Psoas muscle (tissue), 7 donors: ENCODE measurements at regions not wholly inside any gene's neighbourhood (a gene's known extent, or its start where the extent isn't known, plus 50 kb on each side); places are given as distances from the start of the nearest gene placed in this dataset.
"Not testable (repeated sequence)": the region's sequence is repeated elsewhere in the genome, so short reads cannot be mapped to it uniquely, and the experiment has no call there.

ENCODE experiments used
- ATAC-seq, 4 donors: fragments of 200-7000 bp; cut with Tn5 transposase; one replicate each; pipeline ENCODE4 v1.9.1; 2020; ENCODE audit warnings: moderate library complexity in 3 of 4, mild to moderate bottlenecking in 2 of 4
- DNase-seq, 2 donors: peaks; one replicate each; pipeline ENCODE4 v3.0.0-alpha.2; 2020
- H3K27ac ChIP-seq: fragments of 200-600 bp; one replicate; pipeline ENCODE4 v1.8.0; 2022
- H3K27me3 ChIP-seq, 3 donors: fragments of 200-600 bp in 1 of 3; one replicate each; pipeline versions ENCODE4 v1.6.1 to v1.8.0; 2013 to 2022; ENCODE audit warnings: low read length in 2 of 3, mild to moderate bottlenecking in 2 of 3, moderate library complexity in 1 of 3; ENCODE audit not compliant: insufficient read depth in 3 of 3
- H3K36me3 ChIP-seq, 2 donors: fragments of 200-600 bp in 1 of 2; one replicate each; pipeline versions ENCODE4 v1.6.1 to v1.8.0; 2013 to 2022; ENCODE audit warnings: low read depth in 1 of 2, mild to moderate bottlenecking in 1 of 2, moderate library complexity in 1 of 2; ENCODE audit not compliant: insufficient read depth in 1 of 2
- H3K4me1 ChIP-seq: fragments of 200-600 bp; one replicate; pipeline ENCODE4 v1.8.0; 2022
- H3K4me3 ChIP-seq: fragments of 200-600 bp; one replicate; pipeline ENCODE4 v1.8.0; 2022; ENCODE audit warnings: mild to moderate bottlenecking
- H3K9me3 ChIP-seq: fragments of 200-600 bp; one replicate; pipeline ENCODE4 v1.8.0; 2022
- whole genome bisulfite sequencing, 3 donors: extraction: QIAGEN DNeasy Blood & Tissue Kit; methylation state at CpG; one replicate each; pipeline versions ENCODE4 v1.1.6 to v1.1.7; 2013; 5-methylcytosine and 5-hydroxymethylcytosine counted together
- intact Hi-C, 2 donors: fragments of 100-400 bp; cut with DNase I; formaldehyde crosslinking; loops; one replicate each; pipeline versions ENCODE4 v1.11.0 to v1.14.2; 2022
- TF ChIP-seq, protein P1 (sequence below): fragments of 200-600 bp; IDR thresholded peaks from one replicate; pipeline ENCODE4 v1.8.0; 2022; ENCODE audit warnings: antibody characterized with exemption
- donor health status: healthy with polysubstance abuse.
- donor health status: DM: no; HTN: no; CAD: no; lungs with moderate emphysema.
- donor health status: Bipolar disorder and iron deficiency.
- donor health status: healthy.
- donor health status: DM: yes; HTN: yes; CAD: no.
- donor health status: DM: no; HTN: no; CAD: no.
- donor health status: DM: yes; HTN: yes; CAD: no.

DNA sequence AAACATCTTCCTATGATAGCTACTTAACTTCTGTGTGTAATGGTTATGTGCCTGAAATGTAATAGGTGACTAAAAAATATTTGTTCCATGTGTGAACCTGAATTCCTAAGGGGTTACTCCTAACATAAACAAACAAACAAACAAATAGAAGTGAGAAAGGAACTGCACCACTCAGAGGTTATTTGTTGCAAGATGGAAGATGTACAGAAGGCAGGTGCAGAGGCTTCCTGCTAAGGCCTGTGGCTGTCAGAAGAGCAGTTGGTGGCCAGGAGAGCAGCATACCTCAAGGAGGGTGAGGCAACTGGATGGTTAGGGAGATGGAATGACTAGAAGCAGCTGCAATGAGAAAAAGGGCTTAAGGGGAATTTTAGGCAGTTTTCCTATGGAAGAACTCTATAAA lies 940.6 kb downstream of the TTLL7 start:
- no peak for DNase-seq
- Histone ChIP-seq H3K9me3 (no peaks in the 10 kb centered on the region), H3K36me3 (no peaks in the 10 kb centered on the region), H3K4me1 (peaks cover 4% of the 10 kb centered on the region), H3K27me3 (no peaks in the 10 kb centered on the region), H3K27ac (no peak overlapping the region), H3K4me3 (no peak overlapping the region)
- ATAC-seq: peak in 2 of 4 donors; percentile 69 to 72
- TF ChIP-seq, protein P1, sequence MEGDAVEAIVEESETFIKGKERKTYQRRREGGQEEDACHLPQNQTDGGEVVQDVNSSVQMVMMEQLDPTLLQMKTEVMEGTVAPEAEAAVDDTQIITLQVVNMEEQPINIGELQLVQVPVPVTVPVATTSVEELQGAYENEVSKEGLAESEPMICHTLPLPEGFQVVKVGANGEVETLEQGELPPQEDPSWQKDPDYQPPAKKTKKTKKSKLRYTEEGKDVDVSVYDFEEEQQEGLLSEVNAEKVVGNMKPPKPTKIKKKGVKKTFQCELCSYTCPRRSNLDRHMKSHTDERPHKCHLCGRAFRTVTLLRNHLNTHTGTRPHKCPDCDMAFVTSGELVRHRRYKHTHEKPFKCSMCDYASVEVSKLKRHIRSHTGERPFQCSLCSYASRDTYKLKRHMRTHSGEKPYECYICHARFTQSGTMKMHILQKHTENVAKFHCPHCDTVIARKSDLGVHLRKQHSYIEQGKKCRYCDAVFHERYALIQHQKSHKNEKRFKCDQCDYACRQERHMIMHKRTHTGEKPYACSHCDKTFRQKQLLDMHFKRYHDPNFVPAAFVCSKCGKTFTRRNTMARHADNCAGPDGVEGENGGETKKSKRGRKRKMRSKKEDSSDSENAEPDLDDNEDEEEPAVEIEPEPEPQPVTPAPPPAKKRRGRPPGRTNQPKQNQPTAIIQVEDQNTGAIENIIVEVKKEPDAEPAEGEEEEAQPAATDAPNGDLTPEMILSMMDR: no peak
- intact Hi-C loops: no loop called here

- DNase-seq (no peak), ATAC-seq (no peak)
- Histone ChIP-seq H3K4me3 (no peak overlapping the region), H3K9me3 (no peaks in the 10 kb centered on the region), H3K27me3 (peaks cover 0 to under 1% (median 0%) of the 10 kb centered on the region in 3 donors), H3K36me3 (no peaks in the 10 kb centered on the region), H3K27ac (no peak overlapping the region), H3K4me1 (peaks cover 4% of the 10 kb centered on the region)
- WGBS, 3 donors: 68 to 72% (median 69%) methylated on average over 2 of the region's 2 CpGs
- TF ChIP-seq, protein P1: no peak
- intact Hi-C loops: no loop called here
These were observed 943.4 kb downstream of the TTLL7 start for GRCh38 chr1:83055391-83056170.

- ATAC-seq: no peak
- H3K4me3 ChIP-seq: no peak overlapping the region
- WGBS, 3 donors: 66 to 76% (median 70%) methylated on average over 4 of the region's 4 CpGs
- intact Hi-C loops: no loop called here
- H3K27me3 ChIP-seq: peaks cover 0 to 2% (median 0%) of the 10 kb centered on the region in 3 donors
- no peak for DNase-seq
- H3K36me3 ChIP-seq: no peaks in the 10 kb centered on the region
- H3K4me1 ChIP-seq: peaks cover 4% of the 10 kb centered on the region
- no peak overlapping the region for H3K27ac ChIP-seq
- TF ChIP-seq, protein P1: no peak
- no peaks in the 10 kb centered on the region for H3K9me3 ChIP-seq
These were observed 945.5 kb downstream of the TTLL7 start for GRCh38 chr1:83053446-83053845.

- DNase-seq (no peak), ATAC-seq (no peak)
- Histone ChIP-seq H3K36me3 (no peaks in the 10 kb centered on the region), H3K27ac (no peak overlapping the region), H3K4me3 (no peak overlapping the region), H3K4me1 (peaks cover 4% of the 10 kb centered on the region), H3K9me3 (no peaks in the 10 kb centered on the region), H3K27me3 (peaks cover 0 to 2% (median 0%) of the 10 kb centered on the region in 3 donors)
- TF ChIP-seq, protein P1: no peak
- intact Hi-C loops: no loop called here
These were observed 946.1 kb downstream of the TTLL7 start for GRCh38 chr1:83052865-83053264.

GRCh38 chr1:83051053-83051452 lies 947.9 kb downstream of the TTLL7 start:
- H3K9me3 ChIP-seq, H3K27me3 ChIP-seq, intact Hi-C loops, DNase-seq, H3K4me3 ChIP-seq, H3K27ac ChIP-seq, ATAC-seq, H3K36me3 ChIP-seq, H3K4me1 ChIP-seq: not testable (repeated sequence)
- 86 to 97% (median 87%) methylated on average over 3 of the region's 3 CpGs for WGBS, 3 donors
